GM10248 (cell line): ENCODE measurements at regions not wholly inside any gene's neighbourhood (a gene's known extent, or its start where the extent isn't known, plus 50 kb on each side); places are given as distances from the start of the nearest gene placed in this dataset.

Experiments
- CTCF ChIA-PET: fragments of 300-600 bp; sonication (Branson Sonifier 250); formaldehyde crosslinking; extraction: SDS; loops from one replicate; lab custom pipeline; 2021; ENCODE audit warnings: antibody characterized with exemption; lab: Yijun Ruan, JAX
- POLR2A ChIA-PET: fragments of 350-650 bp; sonication (Branson Sonifier 250); formaldehyde crosslinking; extraction: SDS; loops from one replicate; lab custom pipeline; 2020; ENCODE audit warnings: antibody characterized with exemption; lab: Yijun Ruan, JAX
- DNase-seq: peaks from one replicate; pipeline ENCODE4 v3.0.0; 2012; ENCODE audit errors: extremely low spot score
- TF ChIP-seq, protein P1 (sequence below): IDR thresholded peaks from 2 replicates; pipeline ENCODE4 v1.5.1; 2012; ENCODE audit warnings: mild to moderate bottlenecking, low read depth; ENCODE audit errors: extremely low read depth, missing control alignments, control extremely low read depth

DNA sequence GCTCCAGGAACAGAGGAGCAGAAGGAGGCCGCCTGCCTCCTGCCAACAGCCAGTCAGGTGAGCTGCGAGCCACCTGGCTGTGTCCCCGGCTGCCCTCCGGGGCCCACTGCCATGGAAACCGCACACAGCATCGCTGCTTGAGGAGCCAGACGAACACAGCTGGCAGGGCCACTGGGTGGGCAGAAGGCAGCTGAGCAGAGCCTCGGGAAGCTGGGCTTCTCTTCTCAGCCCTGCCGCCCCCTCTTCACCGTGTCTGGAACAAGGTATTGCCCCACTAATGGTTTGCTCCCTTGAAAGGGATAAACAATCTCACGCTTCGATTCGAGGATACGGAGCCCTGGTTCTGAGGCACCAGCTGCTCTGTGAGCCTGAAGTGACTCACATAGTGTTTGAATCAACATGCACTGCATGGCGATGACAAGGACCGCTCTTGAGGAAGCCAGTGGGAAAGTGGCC, 63.7 kb upstream of the RUFY1 start:
- CTCF ChIA-PET = no interaction called here
- TF ChIP-seq, protein P1, sequence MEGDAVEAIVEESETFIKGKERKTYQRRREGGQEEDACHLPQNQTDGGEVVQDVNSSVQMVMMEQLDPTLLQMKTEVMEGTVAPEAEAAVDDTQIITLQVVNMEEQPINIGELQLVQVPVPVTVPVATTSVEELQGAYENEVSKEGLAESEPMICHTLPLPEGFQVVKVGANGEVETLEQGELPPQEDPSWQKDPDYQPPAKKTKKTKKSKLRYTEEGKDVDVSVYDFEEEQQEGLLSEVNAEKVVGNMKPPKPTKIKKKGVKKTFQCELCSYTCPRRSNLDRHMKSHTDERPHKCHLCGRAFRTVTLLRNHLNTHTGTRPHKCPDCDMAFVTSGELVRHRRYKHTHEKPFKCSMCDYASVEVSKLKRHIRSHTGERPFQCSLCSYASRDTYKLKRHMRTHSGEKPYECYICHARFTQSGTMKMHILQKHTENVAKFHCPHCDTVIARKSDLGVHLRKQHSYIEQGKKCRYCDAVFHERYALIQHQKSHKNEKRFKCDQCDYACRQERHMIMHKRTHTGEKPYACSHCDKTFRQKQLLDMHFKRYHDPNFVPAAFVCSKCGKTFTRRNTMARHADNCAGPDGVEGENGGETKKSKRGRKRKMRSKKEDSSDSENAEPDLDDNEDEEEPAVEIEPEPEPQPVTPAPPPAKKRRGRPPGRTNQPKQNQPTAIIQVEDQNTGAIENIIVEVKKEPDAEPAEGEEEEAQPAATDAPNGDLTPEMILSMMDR = no peak
- POLR2A ChIA-PET = no interaction called here
- no peak for DNase-seq

DNA sequence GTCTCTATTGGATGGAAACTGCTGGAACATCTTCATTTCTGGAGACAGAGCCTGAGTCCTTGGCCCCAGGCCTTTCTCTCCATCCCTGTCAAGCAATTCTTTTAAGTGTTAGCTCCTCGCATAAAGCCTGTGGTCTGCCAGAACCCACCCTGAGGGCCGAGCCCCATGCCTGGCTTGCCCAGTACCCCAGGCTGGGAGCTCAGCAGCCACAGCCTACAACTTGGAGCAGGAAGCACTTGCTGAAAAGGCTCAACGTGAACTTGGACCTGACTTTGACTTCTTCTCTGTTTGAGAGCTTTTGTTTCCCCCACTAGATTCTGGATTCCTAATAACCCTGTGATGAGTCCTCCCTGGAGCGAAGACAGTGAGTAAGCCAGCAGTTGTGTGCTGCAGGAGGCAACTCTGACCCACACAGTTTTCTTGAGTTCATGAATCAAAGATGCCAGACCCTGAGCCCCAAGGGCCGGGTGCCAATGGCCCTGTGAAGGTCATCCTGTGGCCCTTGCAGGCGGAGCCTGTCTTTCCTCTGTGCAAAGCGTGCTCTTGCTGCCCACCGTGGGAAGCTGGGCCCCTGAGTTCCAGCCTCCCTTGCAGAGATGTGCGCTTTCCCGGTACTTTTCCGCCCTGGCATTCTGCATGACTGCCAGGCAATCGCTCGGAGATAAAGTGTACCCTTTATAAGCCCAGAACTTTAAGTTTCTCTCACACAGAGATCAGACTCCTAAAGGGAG, 64.3 kb upstream of the RUFY1 start:
- no peak for DNase-seq
- TF ChIP-seq, protein P1 = no peak
- ChIA-PET CTCF (interaction anchor here (1.0 kb wide), 1 partner anchor 10 kb away, joined by 4 read pairs; no protein-coding TSS in a partner anchor), POLR2A (no interaction called here)

GRCh38 chr5:179484761-179485160, 65.6 kb upstream of the RUFY1 start:
- ChIA-PET CTCF (no interaction called here), POLR2A (no interaction called here)
- TF ChIP-seq, protein P1 = no peak
- DNase-seq = no peak

DNA sequence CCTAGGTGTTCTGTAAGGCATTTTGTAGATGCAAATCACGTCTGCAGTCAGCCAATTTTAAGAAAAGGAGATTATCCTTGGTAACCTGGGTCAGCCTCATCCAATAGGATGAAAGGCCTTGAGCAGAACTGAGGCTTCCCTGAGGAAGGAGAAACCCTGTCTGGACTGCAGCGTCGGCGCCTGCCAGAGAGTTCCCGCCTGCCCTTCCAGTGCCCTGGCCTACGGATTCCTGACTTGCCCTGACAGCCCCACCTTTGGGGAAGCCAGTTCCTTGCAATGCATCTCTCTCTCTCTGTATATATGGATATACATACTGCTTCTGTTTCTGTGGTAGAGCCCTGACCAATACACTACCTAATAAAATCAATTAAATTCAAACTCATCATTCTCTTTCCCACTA, 66.2 kb upstream of the RUFY1 start:
- no peak for DNase-seq
- ChIA-PET CTCF (no interaction called here), POLR2A (no interaction called here)
- TF ChIP-seq, protein P1 = no peak

- no peak for DNase-seq
- POLR2A ChIA-PET = no interaction called here
- CTCF ChIA-PET = no interaction called here
- TF ChIP-seq, protein P1 = no peak
Observed at GRCh38 chr5:179478624-179479023, 71.7 kb upstream of the RUFY1 start.

GRCh38 chr5:179475208-179475751, 75.1 kb upstream of the RUFY1 start:
- POLR2A ChIA-PET = no interaction called here
- no peak for DNase-seq
- CTCF ChIA-PET = no interaction called here
- TF ChIP-seq, protein P1 = no peak
